ENCODE measurements at regions not wholly inside any gene's neighbourhood (a gene's known extent, or its start where the extent isn't known, plus 50 kb on each side); places are given as distances from the start of the nearest gene placed in this dataset.

- no peak for DNase-seq
- H3K27me3 ChIP-seq (ENCODE audit: control insufficient read depth, insufficient read depth, low read length) = no peaks in the 10 kb centered on the region
- no peaks in the 10 kb centered on the region for H3K4me1 ChIP-seq (ENCODE audit: control insufficient read depth in 2 of 3, insufficient read depth in 2 of 3, low read depth in 1 of 3, low read length in 3 of 3)
- no peak for FAIRE-seq
- no peaks in the 10 kb centered on the region for H3K9me3 ChIP-seq (ENCODE audit: control insufficient read depth in 2 of 3, insufficient read depth in 1 of 3, low read length in 3 of 3)
- intact Hi-C loops (cut with DNase I) = no loop called here
- no peak for TF ChIP-seq CTCF (IDR thresholded peaks at IDR 0.05; ENCODE audit: borderline replicate concordance, extremely low read depth, insufficient read depth)
- no peak overlapping the region for H3K27ac ChIP-seq (ENCODE audit: low read depth in 2 of 2, low read length in 2 of 2)
- H3K36me3 ChIP-seq (ENCODE audit: control insufficient read depth in 2 of 3, insufficient read depth in 3 of 3, low read length in 3 of 3) = no peaks in the 10 kb centered on the region
- no peak overlapping the region for H3K4me3 ChIP-seq (ENCODE audit: low read length in 3 of 3)
- H3K9ac ChIP-seq (ENCODE audit: low read length in 3 of 3) = no peak overlapping the region
Measured at GRCh38 chr2:235146206-235146605, 194.4 kb downstream of the SH3BP4 start.

GRCh38 chr2:235146871-235147565, 195.2 kb downstream of the SH3BP4 start:
- TF ChIP-seq CTCF (IDR thresholded peaks at IDR 0.05; ENCODE audit: borderline replicate concordance, extremely low read depth, insufficient read depth) = no peak
- FAIRE-seq = no peak
- Histone ChIP-seq H3K9ac (ENCODE audit: low read length in 3 of 3) (no peak overlapping the region), H3K36me3 (ENCODE audit: control insufficient read depth in 2 of 3, insufficient read depth in 3 of 3, low read length in 3 of 3) (no peaks in the 10 kb centered on the region), H3K4me3 (ENCODE audit: low read length in 3 of 3) (no peak overlapping the region), H3K4me1 (ENCODE audit: control insufficient read depth in 2 of 3, insufficient read depth in 2 of 3, low read depth in 1 of 3, low read length in 3 of 3) (no peaks in the 10 kb centered on the region), H3K9me3 (ENCODE audit: control insufficient read depth in 2 of 3, insufficient read depth in 1 of 3, low read length in 3 of 3) (no peaks in the 10 kb centered on the region), H3K27ac (ENCODE audit: low read depth in 2 of 2, low read length in 2 of 2) (no peak overlapping the region), H3K27me3 (ENCODE audit: control insufficient read depth, insufficient read depth, low read length) (no peaks in the 10 kb centered on the region)
- DNase-seq = no peak
- intact Hi-C loops (cut with DNase I) = no loop called here

GRCh38 chr2:235148201-235149170, 196.7 kb downstream of the SH3BP4 start:
- TF ChIP-seq CTCF (IDR thresholded peaks at IDR 0.05; ENCODE audit: borderline replicate concordance, extremely low read depth, insufficient read depth) = no peak
- H3K27me3 ChIP-seq (ENCODE audit: control insufficient read depth, insufficient read depth, low read length) = no peaks in the 10 kb centered on the region
- no peaks in the 10 kb centered on the region for H3K9me3 ChIP-seq (ENCODE audit: control insufficient read depth in 2 of 3, insufficient read depth in 1 of 3, low read length in 3 of 3)
- no peaks in the 10 kb centered on the region for H3K36me3 ChIP-seq (ENCODE audit: control insufficient read depth in 2 of 3, insufficient read depth in 3 of 3, low read length in 3 of 3)
- intact Hi-C loops (cut with DNase I) = no loop called here
- H3K4me3 ChIP-seq (ENCODE audit: low read length in 3 of 3) = no peak overlapping the region
- DNase-seq = no peak
- H3K4me1 ChIP-seq (ENCODE audit: control insufficient read depth in 2 of 3, insufficient read depth in 2 of 3, low read depth in 1 of 3, low read length in 3 of 3) = no peaks in the 10 kb centered on the region
- H3K27ac ChIP-seq (ENCODE audit: low read depth in 2 of 2, low read length in 2 of 2) = no peak overlapping the region
- H3K9ac ChIP-seq (ENCODE audit: low read length in 3 of 3) = no peak overlapping the region
- no peak for FAIRE-seq
